ENCODE measurements at regions not wholly inside any gene's neighbourhood (a gene's known extent, or its start where the extent isn't known, plus 50 kb on each side); places are given as distances from the start of the nearest gene placed in this dataset.

DNA sequence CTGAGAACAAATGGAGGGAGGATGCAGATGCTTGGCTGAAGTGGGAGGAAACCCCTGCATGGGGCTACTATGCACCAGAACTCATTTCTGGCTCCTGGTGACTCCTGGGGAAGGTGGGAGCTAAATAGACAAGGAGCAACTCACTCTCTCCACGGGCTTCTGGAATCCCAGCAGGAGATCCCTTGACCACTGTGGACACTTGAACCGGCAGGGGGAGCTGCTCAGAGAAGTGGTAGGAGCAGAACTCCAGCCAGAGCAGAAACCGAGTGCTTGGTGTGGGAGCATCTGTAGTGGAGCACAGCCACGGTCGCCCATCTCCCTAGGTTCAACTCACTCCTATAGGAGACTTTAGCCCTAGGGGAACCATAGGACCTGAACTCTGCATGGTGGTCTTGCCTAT is 205.6 kb upstream of the GJB5 start:
- Mint-ChIP-seq H3K4me3 (ENCODE audit: unreplicated experiment) (no peak overlapping the region), H3K27me3 (ENCODE audit: low read depth) (no peaks in the 10 kb centered on the region), H3K4me1 (ENCODE audit: low read depth) (no peaks in the 10 kb centered on the region), H3K27ac (ENCODE audit: unreplicated experiment) (no peak overlapping the region), H3K9me3 (ENCODE audit: low read depth) (peaks cover 36% of the 10 kb centered on the region), H3K36me3 (ENCODE audit: low read depth) (no peaks in the 10 kb centered on the region)
- TF ChIP-seq CTCF (IDR thresholded peaks at IDR 0.05) = no peak
- no peak for DNase-seq (ENCODE audit: low spot score)

DNA sequence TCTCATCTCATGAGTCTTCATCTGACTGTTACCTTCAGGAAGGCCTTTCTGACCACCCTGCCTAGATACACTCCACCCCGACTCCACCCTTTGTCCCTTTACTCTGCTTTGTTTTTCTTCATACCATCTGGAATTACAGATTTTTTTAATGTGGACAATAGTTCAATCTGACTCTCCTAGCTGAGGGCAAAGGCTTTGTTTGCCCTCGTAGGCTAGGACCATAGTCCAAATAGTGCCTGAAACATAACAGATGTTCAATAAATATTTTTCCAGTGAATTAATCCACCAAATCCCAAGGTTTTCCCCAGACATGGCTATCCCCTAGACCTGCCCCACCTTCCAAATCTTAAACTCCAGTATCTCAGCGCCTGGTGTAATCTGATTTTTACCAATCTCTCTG is 176.5 kb upstream of the GJB5 start:
- Mint-ChIP-seq H3K4me1 (ENCODE audit: low read depth) (no peaks in the 10 kb centered on the region), H3K4me3 (ENCODE audit: unreplicated experiment) (no peak overlapping the region), H3K9me3 (ENCODE audit: low read depth) (peaks cover 9% of the 10 kb centered on the region), H3K36me3 (ENCODE audit: low read depth) (no peaks in the 10 kb centered on the region), H3K27me3 (ENCODE audit: low read depth) (no peaks in the 10 kb centered on the region), H3K27ac (ENCODE audit: unreplicated experiment) (no peak overlapping the region)
- DNase-seq (ENCODE audit: low spot score) = no peak
- TF ChIP-seq CTCF (IDR thresholded peaks at IDR 0.05) = no peak

GRCh38 chr1:34582356-34582755 is 172.5 kb upstream of the GJB5 start:
- no peak for TF ChIP-seq CTCF (IDR thresholded peaks at IDR 0.05)
- no peaks in the 10 kb centered on the region for H3K27me3 Mint-ChIP-seq (ENCODE audit: low read depth)
- peaks cover 7% of the 10 kb centered on the region for H3K9me3 Mint-ChIP-seq (ENCODE audit: low read depth)
- H3K4me3 Mint-ChIP-seq (ENCODE audit: unreplicated experiment) = no peak overlapping the region
- no peaks in the 10 kb centered on the region for H3K4me1 Mint-ChIP-seq (ENCODE audit: low read depth)
- no peak overlapping the region for H3K27ac Mint-ChIP-seq (ENCODE audit: unreplicated experiment)
- no peak for DNase-seq (ENCODE audit: low spot score)
- no peaks in the 10 kb centered on the region for H3K36me3 Mint-ChIP-seq (ENCODE audit: low read depth)

- Mint-ChIP-seq H3K9me3 (ENCODE audit: low read depth) (no peaks in the 10 kb centered on the region), H3K27me3 (ENCODE audit: low read depth) (no peaks in the 10 kb centered on the region), H3K4me1 (ENCODE audit: low read depth) (no peaks in the 10 kb centered on the region), H3K4me3 (ENCODE audit: unreplicated experiment) (no peak overlapping the region), H3K36me3 (ENCODE audit: low read depth) (no peaks in the 10 kb centered on the region), H3K27ac (ENCODE audit: unreplicated experiment) (no peak overlapping the region)
- TF ChIP-seq CTCF (IDR thresholded peaks at IDR 0.05) = no peak
- no peak for DNase-seq (ENCODE audit: low spot score)
Observed at GRCh38 chr1:34587761-34588160, 167.1 kb upstream of the GJB5 start.

DNA sequence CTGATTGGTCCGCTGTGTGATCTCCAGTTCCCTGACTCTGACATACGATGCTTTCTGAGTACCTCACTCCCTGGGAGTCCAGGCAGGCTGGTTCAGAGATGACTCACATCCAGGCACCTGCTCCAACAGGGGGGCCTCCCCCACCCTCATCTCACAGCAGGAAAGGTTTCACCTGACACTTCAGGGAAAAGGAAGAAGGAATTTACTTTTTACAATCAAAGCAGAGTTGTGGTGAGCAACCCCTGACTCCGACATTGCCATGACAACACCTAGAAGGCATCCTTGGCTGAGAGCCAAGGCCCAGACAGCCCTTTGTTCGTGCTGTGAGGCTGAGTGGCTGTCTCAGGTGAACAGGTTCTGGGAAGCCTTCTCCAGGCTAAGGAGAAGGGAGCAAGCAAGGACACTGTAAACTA is 164.6 kb upstream of the GJB5 start:
- no peak for DNase-seq (ENCODE audit: low spot score)
- H3K36me3 Mint-ChIP-seq (ENCODE audit: low read depth) = no peaks in the 10 kb centered on the region
- H3K27me3 Mint-ChIP-seq (ENCODE audit: low read depth) = peaks cover 3% of the 10 kb centered on the region
- no peak overlapping the region for H3K27ac Mint-ChIP-seq (ENCODE audit: unreplicated experiment)
- no peaks in the 10 kb centered on the region for H3K4me1 Mint-ChIP-seq (ENCODE audit: low read depth)
- TF ChIP-seq CTCF (IDR thresholded peaks at IDR 0.05) = no peak
- no peak overlapping the region for H3K4me3 Mint-ChIP-seq (ENCODE audit: unreplicated experiment)
- no peaks in the 10 kb centered on the region for H3K9me3 Mint-ChIP-seq (ENCODE audit: low read depth)
